HG03432 (cell line): ENCODE measurements at regions not wholly inside any gene's neighbourhood (a gene's known extent, or its start where the extent isn't known, plus 50 kb on each side); places are given as distances from the start of the nearest gene placed in this dataset.

Source experiments
- ATAC-seq: cut with Tn5 transposase; IDR thresholded peaks from one replicate; pipeline ENCODE4 v1.9.1; 2021; ENCODE audit warnings: mild to moderate bottlenecking, moderate library complexity; ENCODE audit not compliant: unreplicated experiment

- no peak for ATAC-seq
These were observed 65.8 kb downstream of the SALL1 start for GRCh38 chr16:51085271-51085670.

DNA sequence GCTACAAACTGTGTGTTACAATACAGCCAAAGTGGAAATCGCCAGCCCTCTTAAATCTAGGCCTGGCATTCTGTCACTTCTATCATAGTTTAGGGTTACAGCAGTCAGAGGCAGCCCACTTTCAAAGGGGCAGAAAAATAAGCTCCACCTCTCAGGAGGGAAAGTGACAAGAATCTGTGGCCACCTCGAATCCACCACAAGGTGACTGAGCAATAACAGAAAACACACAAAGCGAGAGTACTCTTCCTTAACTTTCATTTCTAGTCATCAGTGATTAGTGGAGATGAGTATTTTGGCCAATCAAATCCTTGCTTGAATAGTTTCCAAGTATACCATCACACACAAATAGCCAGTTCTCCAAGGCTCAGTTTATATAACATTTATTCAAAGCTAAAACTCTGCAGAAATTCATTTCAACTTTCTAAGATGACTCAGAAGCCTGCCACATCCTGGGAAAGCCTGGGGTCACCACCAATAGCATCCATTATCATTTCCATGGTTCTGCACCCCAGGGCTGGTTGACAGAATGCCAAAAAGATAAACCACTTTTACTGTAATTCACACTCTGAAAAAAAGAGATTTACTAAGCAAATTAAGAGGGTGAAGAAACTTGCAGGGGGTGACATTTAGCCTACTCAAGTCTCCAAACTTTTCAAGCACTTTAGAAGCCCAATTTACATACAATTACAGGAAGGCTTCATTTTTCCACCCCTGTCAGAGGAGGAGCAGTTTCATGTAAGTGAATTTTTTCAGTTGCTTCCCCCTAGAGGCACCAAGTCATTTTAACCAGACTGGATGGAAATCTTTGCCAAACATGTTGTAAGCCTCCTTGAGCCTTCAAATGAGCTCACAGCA is 66.8 kb downstream of the SALL1 start:
- no peak for ATAC-seq

DNA sequence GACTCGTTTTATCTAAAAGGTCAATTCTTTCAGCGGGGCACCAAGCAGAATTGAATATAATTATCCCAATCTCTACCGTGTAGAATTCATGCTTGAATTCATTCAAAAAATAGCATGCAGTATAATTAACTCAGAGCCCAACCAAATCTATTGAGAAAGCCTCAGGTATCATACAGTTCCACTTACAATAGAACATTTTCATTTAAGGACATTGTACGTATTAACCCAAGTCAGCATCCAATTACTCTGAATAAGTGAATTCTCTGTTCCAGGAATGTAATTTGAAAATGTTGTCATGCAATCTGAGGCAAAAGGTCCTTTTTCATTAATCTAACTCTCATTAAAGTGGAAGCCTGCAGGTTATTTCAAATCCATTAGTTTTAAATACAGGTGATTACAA is 78.5 kb downstream of the SALL1 start:
- no peak for ATAC-seq

DNA sequence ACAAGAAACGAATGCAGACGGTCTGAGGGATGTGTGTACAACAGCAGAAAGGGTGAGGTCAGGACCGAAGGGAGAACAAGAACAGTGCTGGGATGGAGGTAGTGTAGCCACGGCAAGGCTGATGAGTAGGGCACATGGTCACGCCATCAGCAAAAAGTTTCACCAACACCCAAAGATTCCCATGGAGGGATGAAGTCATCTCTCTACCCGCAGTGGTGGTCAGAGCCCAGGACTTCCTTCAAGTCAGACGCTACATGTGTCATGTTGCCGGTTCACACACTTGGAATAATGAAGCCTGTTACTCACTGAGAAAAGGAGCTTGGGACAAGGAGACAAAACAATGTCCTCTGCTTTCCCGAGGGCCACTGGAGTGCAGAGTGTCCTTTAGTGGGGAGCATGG is 79.7 kb downstream of the SALL1 start:
- no peak for ATAC-seq

DNA sequence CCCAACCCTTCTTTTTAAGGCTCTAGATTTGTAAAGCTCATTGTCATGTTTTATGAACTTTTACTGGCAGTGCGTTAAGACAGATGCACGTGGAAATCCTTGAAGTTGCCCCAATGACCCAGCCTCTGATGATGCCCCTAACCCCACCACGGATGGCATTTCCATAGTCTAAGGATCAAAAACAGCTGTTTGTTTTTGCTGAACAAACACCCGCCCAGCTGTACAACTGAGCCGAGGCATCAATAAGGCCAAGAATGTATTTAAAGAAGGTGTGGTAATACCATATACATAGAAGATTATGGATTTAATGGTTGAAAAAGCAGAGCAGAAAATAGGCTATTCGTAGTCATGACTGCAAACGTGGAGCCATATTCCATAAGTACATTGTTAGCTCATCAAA is 83.7 kb downstream of the SALL1 start:
- ATAC-seq, result no peak

DNA sequence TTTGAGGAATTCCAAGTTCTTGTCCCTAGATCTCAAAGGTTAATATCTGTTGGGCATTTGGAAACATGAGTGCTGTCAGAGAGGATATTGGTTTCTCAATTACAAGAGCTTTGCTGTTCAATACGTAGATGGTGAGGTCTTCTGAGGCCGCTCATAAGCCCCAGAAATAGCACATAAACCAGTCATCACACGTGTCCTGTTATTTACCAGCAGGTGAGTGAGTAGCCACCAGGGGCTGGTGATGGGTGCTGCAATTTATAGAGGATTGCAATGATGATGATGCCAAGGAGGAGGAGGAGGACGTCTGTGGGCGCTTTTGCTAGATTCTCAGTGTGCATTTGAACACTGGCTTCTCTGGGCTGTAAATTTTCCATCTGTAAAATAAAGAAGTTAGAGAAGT is 89.0 kb downstream of the SALL1 start:
- ATAC-seq, result no peak

DNA sequence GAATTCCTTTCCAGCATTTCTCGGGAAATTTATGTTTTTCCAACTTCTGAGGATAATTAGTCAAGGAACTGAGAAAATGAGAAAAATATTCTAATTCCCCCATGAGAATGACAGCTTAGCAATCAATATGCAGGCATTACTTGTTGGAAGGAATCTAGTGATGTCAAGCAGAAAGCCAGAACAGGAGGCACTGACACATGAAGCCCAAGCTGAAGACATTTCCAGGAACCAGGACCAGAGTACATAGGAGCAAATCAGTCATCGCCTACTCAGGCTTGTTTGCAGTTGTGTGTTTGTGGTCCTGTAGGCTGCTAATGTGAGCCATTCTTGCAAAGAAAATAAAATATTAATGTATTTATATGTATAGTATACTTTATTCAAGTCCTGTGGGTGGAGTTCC is 89.7 kb downstream of the SALL1 start:
- ATAC-seq, result no peak

GRCh38 chr16:51057969-51058337 is 93.1 kb downstream of the SALL1 start:
- no peak for ATAC-seq

DNA sequence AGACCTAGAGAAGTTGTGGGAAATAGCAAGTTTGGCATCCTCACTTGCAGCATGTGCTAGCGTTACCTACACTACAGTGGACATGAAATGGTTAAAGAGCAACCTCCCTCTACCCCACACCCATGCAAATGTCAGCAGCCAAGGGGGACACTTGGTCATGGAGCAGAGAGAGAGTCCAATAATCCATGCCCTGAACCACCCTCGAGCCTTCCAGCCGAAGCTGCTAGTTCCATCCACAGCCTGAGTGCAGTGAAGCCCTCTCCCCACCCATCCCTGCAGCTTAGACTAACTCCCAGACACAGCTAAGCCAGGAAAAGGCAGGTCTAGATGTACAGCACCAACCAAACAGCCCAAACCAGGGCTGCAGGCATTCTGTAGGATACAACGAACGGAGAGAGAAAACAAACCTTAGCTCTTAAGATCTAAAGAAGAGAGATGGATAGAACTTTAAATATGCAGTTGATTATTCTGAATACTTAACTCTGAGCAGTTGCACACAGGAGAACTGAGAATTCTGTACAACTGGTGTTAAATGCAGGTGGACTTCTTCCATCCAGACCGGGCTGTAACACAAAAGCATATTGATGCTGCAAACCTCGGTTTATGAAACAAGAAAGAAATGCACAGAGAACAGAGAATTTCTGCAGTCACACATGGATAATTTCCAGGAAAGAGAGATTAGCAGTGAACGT is 93.8 kb downstream of the SALL1 start:
- no peak for ATAC-seq

DNA sequence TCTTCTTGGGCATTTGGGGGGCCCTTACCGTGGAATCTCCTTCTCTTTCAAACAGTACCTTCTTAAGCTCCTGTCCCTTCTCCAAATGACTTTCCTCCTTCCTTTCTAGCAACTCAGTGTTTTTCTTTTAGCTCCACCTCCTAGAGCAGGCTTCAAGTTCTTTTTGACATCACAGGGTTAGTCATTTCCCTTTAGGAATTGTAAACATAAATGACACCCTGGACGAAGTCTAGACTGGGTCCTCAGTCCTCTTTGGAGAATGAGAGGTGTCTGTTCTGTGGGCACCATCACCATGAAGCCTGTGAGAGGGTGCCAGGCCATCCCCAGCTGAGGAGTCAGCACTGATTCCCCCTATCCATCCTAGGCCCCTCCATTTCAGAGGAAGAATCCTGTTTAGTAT is 94.7 kb downstream of the SALL1 start:
- no peak for ATAC-seq

DNA sequence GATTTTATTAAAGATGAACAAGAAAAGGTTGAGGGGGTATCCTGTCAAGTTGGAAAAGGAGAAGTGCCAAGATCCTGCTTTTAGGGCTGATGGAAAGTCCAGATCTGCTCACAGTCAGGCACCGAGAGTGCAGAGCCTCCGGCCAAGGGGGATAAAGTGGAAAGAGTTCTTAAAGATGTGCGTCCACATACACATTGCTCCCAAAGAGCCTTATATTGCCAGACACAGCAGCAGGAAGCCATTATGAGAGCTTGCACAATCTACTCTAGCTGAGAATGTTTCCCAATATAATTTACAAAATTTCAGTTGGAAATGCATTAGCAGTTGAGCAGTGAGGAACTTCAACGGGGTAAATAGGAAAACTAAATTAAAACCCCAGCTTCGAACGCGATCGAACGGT is 95.6 kb downstream of the SALL1 start:
- no peak for ATAC-seq

DNA sequence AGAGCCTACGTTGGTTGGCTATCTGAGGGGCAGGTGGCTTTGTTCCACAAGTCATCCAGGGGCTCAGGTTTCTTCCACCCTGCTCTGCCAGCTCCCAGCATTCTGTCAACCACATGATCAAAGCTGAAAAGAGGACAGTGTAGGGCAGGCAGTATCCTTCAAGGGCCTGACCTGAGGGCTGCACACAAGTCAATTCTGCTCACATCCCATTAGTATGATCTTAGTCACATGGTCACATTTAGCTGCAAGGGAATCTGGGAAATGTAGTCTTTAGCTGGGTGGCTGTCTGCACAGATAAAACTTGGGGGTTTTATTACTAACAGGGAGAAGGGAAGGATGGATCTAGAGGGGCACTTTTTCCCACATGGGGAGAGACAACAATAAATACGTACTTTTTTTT is 97.3 kb downstream of the SALL1 start:
- no peak for ATAC-seq

DNA sequence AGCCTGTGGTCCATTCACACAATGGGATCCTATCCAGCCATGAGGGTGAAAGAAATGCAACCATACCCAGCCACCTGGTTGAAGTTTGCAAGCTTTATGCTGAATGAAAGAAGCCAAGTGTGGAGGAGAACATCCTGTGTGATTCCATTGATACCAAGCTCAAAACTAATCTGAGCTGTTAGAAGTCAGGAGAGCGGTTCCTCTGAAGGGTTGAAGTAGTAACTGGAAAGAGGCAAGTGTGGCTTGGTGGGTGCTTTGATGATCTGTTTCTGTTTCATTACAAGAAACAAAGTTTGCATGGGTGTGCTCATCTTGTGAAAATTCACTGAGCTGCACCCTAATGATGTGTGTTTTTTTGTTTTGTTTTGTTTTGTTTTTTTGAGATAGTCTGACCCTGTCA is 99.4 kb downstream of the SALL1 start:
- ATAC-seq, result no peak

- ATAC-seq, result no peak
These were observed 100.7 kb downstream of the SALL1 start for GRCh38 chr16:51050377-51050706.

DNA sequence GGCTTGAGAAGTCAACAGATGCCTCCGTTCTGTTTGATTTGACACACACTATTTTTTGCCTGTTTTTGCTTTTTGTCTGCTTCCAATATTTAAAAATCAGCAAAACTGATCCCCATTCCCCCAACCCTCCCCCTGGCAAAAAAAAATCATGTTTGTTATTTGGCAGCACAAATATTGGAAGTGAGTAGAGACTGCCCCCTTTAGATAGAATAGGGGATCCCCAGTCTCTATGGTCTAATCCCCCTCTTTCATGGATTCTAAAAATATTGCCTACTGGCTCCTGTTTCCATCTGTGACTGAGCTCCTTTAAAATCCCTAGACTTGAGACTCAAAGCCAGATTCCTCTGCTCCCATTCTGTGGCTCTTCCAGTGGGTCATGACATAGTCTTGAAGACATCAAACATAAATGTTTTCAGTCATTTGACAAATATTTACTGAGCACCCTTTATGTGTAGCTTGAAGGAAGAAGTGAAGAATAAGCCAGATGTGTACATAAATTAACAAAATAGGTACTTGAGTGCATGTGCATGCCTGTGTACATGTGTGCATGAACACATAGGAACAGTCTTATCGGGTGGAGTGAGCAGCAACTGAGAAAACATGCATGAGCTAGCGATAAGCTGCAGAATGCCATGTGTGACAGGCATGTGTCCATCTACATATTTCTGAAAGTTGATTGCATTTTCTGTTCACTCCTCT is 101.2 kb downstream of the SALL1 start:
- ATAC-seq, result no peak

- ATAC-seq, result no peak
These were observed 101.8 kb downstream of the SALL1 start for GRCh38 chr16:51049276-51049675.

DNA sequence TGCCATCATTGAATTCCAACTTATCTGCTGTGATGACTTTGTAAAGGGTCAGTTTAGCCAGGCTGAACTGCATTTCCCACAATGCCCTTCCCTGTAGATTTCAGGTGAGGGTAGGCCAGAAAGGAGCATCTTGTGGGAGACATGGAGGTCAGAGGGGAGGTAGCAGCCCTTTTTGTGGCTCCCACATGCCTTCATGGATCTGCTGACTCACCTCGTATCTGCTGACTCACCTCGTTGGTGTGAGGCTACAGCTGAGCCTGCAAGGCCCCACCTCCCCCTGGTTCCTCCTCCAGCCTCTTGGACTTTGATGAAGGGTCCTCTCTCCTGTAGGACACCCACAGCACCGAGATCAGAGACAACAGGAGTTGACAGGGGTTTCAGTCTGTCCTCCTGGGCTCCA is 102.5 kb downstream of the SALL1 start:
- ATAC-seq, result no peak

DNA sequence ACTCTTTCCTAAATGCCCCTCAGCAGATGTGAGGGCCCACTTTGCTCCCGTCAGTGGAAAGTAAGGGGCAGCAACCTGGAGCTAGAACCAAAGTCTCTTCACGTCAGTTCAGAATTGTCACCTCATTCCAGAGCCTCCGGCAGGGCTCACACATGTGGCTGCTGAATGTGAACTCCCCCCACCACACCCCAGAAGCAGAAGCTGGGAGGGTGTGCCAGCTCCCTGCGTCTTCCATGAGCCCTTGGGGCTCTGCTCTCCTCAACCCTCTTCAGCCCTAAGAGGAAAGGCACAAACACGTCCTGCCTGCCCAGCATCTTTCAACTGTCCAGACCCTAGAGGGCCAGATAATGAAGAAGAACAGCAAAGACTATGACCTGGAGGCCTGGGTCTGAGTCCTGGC is 105.3 kb downstream of the SALL1 start:
- ATAC-seq, result no peak

GRCh38 chr16:51045186-51045585 is 105.9 kb downstream of the SALL1 start:
- ATAC-seq, result no peak

DNA sequence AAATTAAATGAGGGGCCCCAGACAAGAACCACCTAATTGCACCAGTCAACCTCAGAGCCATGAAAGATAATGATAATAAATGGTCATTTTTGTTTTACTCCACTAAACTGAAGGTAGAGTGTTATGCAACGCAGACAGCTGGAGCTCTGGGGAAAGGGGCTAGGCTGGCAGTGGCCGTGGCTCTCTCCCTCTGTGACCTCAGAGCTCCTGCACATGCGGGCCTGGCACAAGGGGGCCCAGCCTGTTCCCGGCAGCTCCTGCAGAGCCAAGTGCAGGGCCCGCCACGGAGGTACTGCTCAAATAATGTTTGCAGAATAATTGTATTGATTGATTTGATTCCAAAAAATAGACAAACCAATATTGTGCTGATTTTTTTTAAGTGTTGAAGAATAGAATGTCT is 109.5 kb downstream of the SALL1 start:
- ATAC-seq, result no peak

DNA sequence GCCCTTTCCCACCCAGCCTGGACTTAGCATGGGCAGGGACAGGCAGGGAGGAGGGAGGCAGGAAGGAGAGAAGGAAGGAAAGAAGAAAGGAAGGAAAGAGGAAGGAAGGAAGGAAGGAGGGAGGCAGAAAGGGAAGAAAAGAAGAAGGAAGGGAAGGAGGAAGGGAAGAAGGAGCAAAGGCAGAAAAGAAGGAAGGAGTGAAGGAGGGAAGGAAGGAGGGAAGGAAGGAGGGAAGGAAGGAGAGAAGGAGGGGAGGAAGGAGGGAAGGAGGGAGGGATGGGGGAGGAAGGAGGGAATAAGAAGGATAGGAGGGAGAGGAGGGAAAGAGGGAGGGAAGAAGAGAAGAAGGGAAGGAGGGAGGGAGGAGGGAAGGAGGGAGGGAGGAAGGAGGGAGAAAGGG is 110.4 kb downstream of the SALL1 start:
- ATAC-seq, result no peak

- no peak for ATAC-seq
These were observed 111.3 kb downstream of the SALL1 start for GRCh38 chr16:51039638-51040331.
